Gastrocnemius medialis (tissue), 4 donors: ENCODE measurements at regions not wholly inside any gene's neighbourhood (a gene's known extent, or its start where the extent isn't known, plus 50 kb on each side); places are given as distances from the start of the nearest gene placed in this dataset.

ENCODE experiments used
- ATAC-seq, 2 donors: fragments of 150-250 bp; one replicate each; pipeline ENCODE4 v1.9.1; 2016
- DNase-seq, 2 donors: peaks; one replicate each; pipeline ENCODE4 v3.0.0-alpha.2; 2019
- H3K27ac ChIP-seq, 4 donors: fragments of 200-600 bp; sonication (generic); 1 replicate in 1 of 4; 2 replicates in 3 of 4; pipeline ENCODE4 v1.5.1; 2016 to 2018; ENCODE audit warnings: mild to moderate bottlenecking in 2 of 4, moderate library complexity in 1 of 4
- H3K27me3 ChIP-seq, 3 donors: fragments of 200-600 bp; sonication (generic) in 2 of 3; 1 replicate in 1 of 3; 2 replicates in 2 of 3; pipeline versions ENCODE4 v1.5.1 to v1.6.0; 2016 to 2019; ENCODE audit warnings: mild to moderate bottlenecking in 1 of 3, moderate library complexity in 1 of 3
- H3K36me3 ChIP-seq, 2 donors: fragments of 200-600 bp; sonication (generic) in 1 of 2; one replicate each; pipeline ENCODE4 v1.5.1; 2017 to 2018
- H3K4me1 ChIP-seq, 2 donors: fragments of 200-600 bp; sonication (generic) in 1 of 2; one replicate each; pipeline ENCODE4 v1.5.1; 2016 to 2017; ENCODE audit warnings: mild to moderate bottlenecking in 2 of 2
- H3K4me3 ChIP-seq, 4 donors: fragments of 200-600 bp; sonication (generic) in 3 of 4; 1 replicate in 1 of 4; 2 replicates in 3 of 4; pipeline ENCODE4 v1.5.1; 2016 to 2019; ENCODE audit warnings: mild to moderate bottlenecking in 2 of 4
- H3K9me3 ChIP-seq, 3 donors: fragments of 200-600 bp; sonication (generic) in 2 of 3; 1 replicate in 1 of 3; 2 replicates in 2 of 3; pipeline ENCODE4 v1.5.1; 2016 to 2019
- POLR2A ChIP-seq, 2 donors: fragments of 450-650 bp; IDR thresholded peaks; one replicate each; pipeline ENCODE4 v1.6.1; 2017; ENCODE audit warnings: antibody characterized with exemption in 2 of 2, mild to moderate bottlenecking in 2 of 2, moderate library complexity in 2 of 2
- in situ Hi-C, 4 donors: fragments of 200-750 bp; cut with MboI; loops; one replicate each; pipeline versions ENCODE4 v1.15.0 to v1.8.0; 2017; ENCODE audit warnings: low sequenced_read_pairs in 4 of 4
- intact Hi-C: fragments of 100-400 bp; cut with DNase I; formaldehyde crosslinking; loops from one replicate; pipeline ENCODE4 v1.15.1; 2023; ENCODE audit warnings: low total_unique reads
- TF ChIP-seq, protein P1 (sequence below), 5 experiments: fragments of 450-650 bp in 3 of 5; fragments of 200-600 bp in 2 of 5; sonication (generic) in 2 of 5; IDR thresholded peaks in 4 of 5; conservative IDR thresholded peaks in 1 of 5; 1 replicate in 4 of 5; 2 replicates in 1 of 5; pipeline ENCODE4 v1.5.1; 2016 to 2019; ENCODE audit warnings: antibody characterized with exemption in 5 of 5, mild to moderate bottlenecking in 3 of 5, moderate library complexity in 3 of 5

DNA sequence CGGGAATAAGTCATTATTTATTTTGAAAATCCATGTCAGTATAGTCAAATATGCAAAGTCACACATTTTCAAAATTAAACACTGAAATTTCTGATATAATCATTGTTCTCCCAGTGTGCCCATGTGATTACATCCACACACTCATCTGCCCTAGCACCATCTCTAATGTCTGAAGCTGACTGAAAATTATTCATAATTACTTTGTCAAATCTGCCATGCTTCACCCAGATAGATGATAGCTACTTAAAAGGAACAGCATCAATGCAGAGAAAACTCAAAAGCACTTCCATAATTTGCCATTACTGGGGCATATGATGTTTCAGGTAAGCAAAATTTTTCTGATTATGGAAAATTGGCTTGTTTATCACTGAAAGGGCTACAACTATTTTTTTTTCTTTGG lies 1433.3 kb upstream of the IGFBP7 start:
- Histone ChIP-seq H3K4me3 (no peak overlapping the region), H3K4me1 (no peaks in the 10 kb centered on the region), H3K36me3 (no peaks in the 10 kb centered on the region), H3K27me3 (no peaks in the 10 kb centered on the region), H3K27ac (no peak overlapping the region), H3K9me3 (no peaks in the 10 kb centered on the region)
- ATAC-seq, result no peak
- TF ChIP-seq, protein P1, sequence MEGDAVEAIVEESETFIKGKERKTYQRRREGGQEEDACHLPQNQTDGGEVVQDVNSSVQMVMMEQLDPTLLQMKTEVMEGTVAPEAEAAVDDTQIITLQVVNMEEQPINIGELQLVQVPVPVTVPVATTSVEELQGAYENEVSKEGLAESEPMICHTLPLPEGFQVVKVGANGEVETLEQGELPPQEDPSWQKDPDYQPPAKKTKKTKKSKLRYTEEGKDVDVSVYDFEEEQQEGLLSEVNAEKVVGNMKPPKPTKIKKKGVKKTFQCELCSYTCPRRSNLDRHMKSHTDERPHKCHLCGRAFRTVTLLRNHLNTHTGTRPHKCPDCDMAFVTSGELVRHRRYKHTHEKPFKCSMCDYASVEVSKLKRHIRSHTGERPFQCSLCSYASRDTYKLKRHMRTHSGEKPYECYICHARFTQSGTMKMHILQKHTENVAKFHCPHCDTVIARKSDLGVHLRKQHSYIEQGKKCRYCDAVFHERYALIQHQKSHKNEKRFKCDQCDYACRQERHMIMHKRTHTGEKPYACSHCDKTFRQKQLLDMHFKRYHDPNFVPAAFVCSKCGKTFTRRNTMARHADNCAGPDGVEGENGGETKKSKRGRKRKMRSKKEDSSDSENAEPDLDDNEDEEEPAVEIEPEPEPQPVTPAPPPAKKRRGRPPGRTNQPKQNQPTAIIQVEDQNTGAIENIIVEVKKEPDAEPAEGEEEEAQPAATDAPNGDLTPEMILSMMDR (IDR thresholded peaks at IDR 0.05 in 4 of 5, conservative IDR thresholded peaks at IDR 0.05 in 1 of 5), result no peak
- TF ChIP-seq POLR2A (IDR thresholded peaks at IDR 0.05), result no peak
- in situ Hi-C loops, result no loop called here
- intact Hi-C loops, result no loop called here
- DNase-seq, result no peak

DNA sequence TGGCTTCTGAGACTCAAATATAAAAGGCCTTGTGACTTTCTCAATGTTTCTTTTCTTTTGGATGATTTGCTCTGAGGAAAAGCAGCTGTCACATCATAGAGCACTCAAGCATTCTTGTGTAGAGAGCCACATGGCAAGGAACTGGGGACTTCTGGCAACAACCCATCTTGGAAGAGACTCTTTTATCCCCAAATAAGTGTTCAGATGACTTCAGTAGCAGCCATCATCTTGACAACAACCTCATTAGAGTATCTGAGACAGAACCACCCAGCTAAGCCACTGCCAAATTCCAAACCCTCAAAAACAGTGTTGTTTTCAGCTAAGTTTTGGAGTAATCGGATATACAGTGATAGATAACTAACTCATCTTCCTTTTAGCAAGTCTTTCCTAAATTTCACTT lies 1431.7 kb upstream of the IGFBP7 start:
- no peaks in the 10 kb centered on the region for H3K27me3 ChIP-seq
- intact Hi-C loops, result no loop called here
- no peaks in the 10 kb centered on the region for H3K4me1 ChIP-seq
- no peaks in the 10 kb centered on the region for H3K36me3 ChIP-seq
- in situ Hi-C loops, result no loop called here
- TF ChIP-seq, protein P1 (IDR thresholded peaks at IDR 0.05 in 4 of 5, conservative IDR thresholded peaks at IDR 0.05 in 1 of 5), result no peak
- TF ChIP-seq POLR2A (IDR thresholded peaks at IDR 0.05), result no peak
- H3K4me3 ChIP-seq, result no peak overlapping the region
- no peaks in the 10 kb centered on the region for H3K9me3 ChIP-seq
- no peak overlapping the region for H3K27ac ChIP-seq
- no peak for DNase-seq
- ATAC-seq, result no peak

- H3K4me1 ChIP-seq, result no peaks in the 10 kb centered on the region
- no peaks in the 10 kb centered on the region for H3K36me3 ChIP-seq
- ATAC-seq, result no peak
- no peak overlapping the region for H3K4me3 ChIP-seq
- TF ChIP-seq POLR2A (IDR thresholded peaks at IDR 0.05), result no peak
- TF ChIP-seq, protein P1 (IDR thresholded peaks at IDR 0.05 in 4 of 5, conservative IDR thresholded peaks at IDR 0.05 in 1 of 5), result no peak
- no peak for DNase-seq
- intact Hi-C loops (no loop called here), in situ Hi-C loops (no loop called here)
- H3K27ac ChIP-seq, result no peak overlapping the region
- H3K9me3 ChIP-seq, result no peaks in the 10 kb centered on the region
- H3K27me3 ChIP-seq, result no peaks in the 10 kb centered on the region
Observed at GRCh38 chr4:58522765-58523382, 1412.7 kb upstream of the IGFBP7 start.

GRCh38 chr4:58515226-58515625 lies 1405.0 kb upstream of the IGFBP7 start:
- in situ Hi-C loops (no loop called here), intact Hi-C loops (no loop called here)

More at GRCh38 chr4:58515226-58515625, 1405.0 kb upstream of the IGFBP7 start:
- Histone ChIP-seq H3K9me3 (no peaks in the 10 kb centered on the region), H3K27ac (no peak overlapping the region), H3K36me3 (no peaks in the 10 kb centered on the region), H3K4me3 (no peak overlapping the region), H3K27me3 (no peaks in the 10 kb centered on the region), H3K4me1 (no peaks in the 10 kb centered on the region)
- DNase-seq, result no peak
- no peak for ATAC-seq
- TF ChIP-seq, protein P1 (IDR thresholded peaks at IDR 0.05 in 4 of 5, conservative IDR thresholded peaks at IDR 0.05 in 1 of 5), result no peak
- no peak for TF ChIP-seq POLR2A (IDR thresholded peaks at IDR 0.05)
